Osteocyte (in vitro differentiated cells): ENCODE measurements at regions not wholly inside any gene's neighbourhood (a gene's known extent, or its start where the extent isn't known, plus 50 kb on each side); places are given as distances from the start of the nearest gene placed in this dataset.

Experiments
- DNase-seq: peaks from one replicate; pipeline ENCODE4 v3.0.0; 2021; ENCODE audit warnings: mixed read lengths; ENCODE audit not compliant: unreplicated experiment; ENCODE audit errors: extremely low spot score
- H3K27ac Mint-ChIP-seq: one replicate; pipeline ENCODE4 v1.8.0; 2021; ENCODE audit warnings: mild to moderate bottlenecking, mixed read lengths; ENCODE audit not compliant: unreplicated experiment
- H3K27me3 Mint-ChIP-seq: one replicate; pipeline ENCODE4 v1.8.0; 2021; ENCODE audit warnings: mixed read lengths; ENCODE audit not compliant: unreplicated experiment
- H3K36me3 Mint-ChIP-seq: one replicate; pipeline ENCODE4 v1.8.0; 2021; ENCODE audit warnings: mixed read lengths; ENCODE audit not compliant: unreplicated experiment
- H3K4me1 Mint-ChIP-seq: one replicate; pipeline ENCODE4 v1.8.0; 2021; ENCODE audit warnings: mixed read lengths; ENCODE audit not compliant: unreplicated experiment
- H3K4me3 Mint-ChIP-seq: one replicate; pipeline ENCODE4 v1.8.0; 2021; ENCODE audit warnings: mild to moderate bottlenecking, moderate library complexity, mixed read lengths; ENCODE audit not compliant: unreplicated experiment
- H3K9me3 Mint-ChIP-seq: one replicate; pipeline ENCODE4 v1.8.0; 2021; ENCODE audit warnings: mixed read lengths; ENCODE audit not compliant: unreplicated experiment
- CTCF ChIP-seq: fragments of 200-600 bp; sonication (generic); IDR thresholded peaks from 2 replicates; pipeline ENCODE4 v1.5.0; 2021; ENCODE audit warnings: antibody characterized with exemption, mild to moderate bottlenecking, moderate library complexity

- H3K27ac Mint-ChIP-seq, result no peak overlapping the region
- DNase-seq, result no peak
Measured at GRCh38 chr5:123830575-123830974, 318.6 kb downstream of the CSNK1G3 start.

GRCh38 chr5:123827811-123828210, 315.8 kb downstream of the CSNK1G3 start:
- H3K27me3 Mint-ChIP-seq, result no peaks in the 10 kb centered on the region
- no peak overlapping the region for H3K4me3 Mint-ChIP-seq
- no peaks in the 10 kb centered on the region for H3K4me1 Mint-ChIP-seq
- TF ChIP-seq CTCF, result no peak
- peaks cover 13% of the 10 kb centered on the region for H3K9me3 Mint-ChIP-seq
- no peak overlapping the region for H3K27ac Mint-ChIP-seq
- DNase-seq, result no peak
- H3K36me3 Mint-ChIP-seq, result peaks cover 2% of the 10 kb centered on the region

More at GRCh38 chr5:123830575-123830974, 318.6 kb downstream of the CSNK1G3 start:
- H3K36me3 Mint-ChIP-seq, result peaks cover 2% of the 10 kb centered on the region
- H3K27me3 Mint-ChIP-seq, result no peaks in the 10 kb centered on the region
- peaks cover 13% of the 10 kb centered on the region for H3K9me3 Mint-ChIP-seq
- no peak for TF ChIP-seq CTCF
- H3K4me1 Mint-ChIP-seq, result peaks cover 10% of the 10 kb centered on the region
- H3K4me3 Mint-ChIP-seq, result no peak overlapping the region

GRCh38 chr5:123819833-123820232, 307.9 kb downstream of the CSNK1G3 start:
- no peaks in the 10 kb centered on the region for H3K27me3 Mint-ChIP-seq
- H3K4me1 Mint-ChIP-seq, result peaks cover 31% of the 10 kb centered on the region
- no peaks in the 10 kb centered on the region for H3K36me3 Mint-ChIP-seq
- no peak overlapping the region for H3K4me3 Mint-ChIP-seq
- peak overlapping the region; percentile 63 for H3K27ac Mint-ChIP-seq
- no peak for DNase-seq
- TF ChIP-seq CTCF, result no peak
- H3K9me3 Mint-ChIP-seq, result no peaks in the 10 kb centered on the region

- Mint-ChIP-seq H3K9me3 (no peaks in the 10 kb centered on the region), H3K27ac (peak overlapping the region; percentile 63), H3K36me3 (no peaks in the 10 kb centered on the region), H3K4me3 (no peak overlapping the region), H3K4me1 (peaks cover 36% of the 10 kb centered on the region), H3K27me3 (no peaks in the 10 kb centered on the region)
- TF ChIP-seq CTCF, result no peak
- DNase-seq, result no peak
Measured at GRCh38 chr5:123819386-123819785, 307.4 kb downstream of the CSNK1G3 start.

- Mint-ChIP-seq H3K9me3 (no peaks in the 10 kb centered on the region), H3K4me1 (peaks cover 41% of the 10 kb centered on the region), H3K27ac (no peak overlapping the region), H3K4me3 (no peak overlapping the region), H3K27me3 (no peaks in the 10 kb centered on the region), H3K36me3 (no peaks in the 10 kb centered on the region)
- no peak for DNase-seq
- no peak for TF ChIP-seq CTCF
Measured at GRCh38 chr5:123817267-123817666, 305.3 kb downstream of the CSNK1G3 start.
